Stimulated activated CD4-positive, alpha-beta T cell treated with anti-CD3 and anti-CD28 coated beads, Interleukin-4, amount 100 ng/mL, for 4 hours (primary cell): ENCODE measurements at regions not wholly inside any gene's neighbourhood (a gene's known extent, or its start where the extent isn't known, plus 50 kb on each side); places are given as distances from the start of the nearest gene placed in this dataset.
"Not testable (repeated sequence)": the region's sequence is repeated elsewhere in the genome, so short reads cannot be mapped to it uniquely, and the experiment has no call there.

Experiments
- DNase-seq, 2 experiments: peaks; one replicate each; pipeline ENCODE4 v3.0.0-alpha.2; 2020

- DNase-seq, result no peak
These were observed 285.5 kb upstream of the SFSWAP start for GRCh38 chr12:131425112-131426075.

GRCh38 chr12:131428091-131428685, 282.7 kb upstream of the SFSWAP start:
- no peak for DNase-seq

GRCh38 chr12:131429221-131429620, 281.7 kb upstream of the SFSWAP start:
- DNase-seq, result not testable (repeated sequence)

- DNase-seq, result not testable (repeated sequence)
These were observed 281.2 kb upstream of the SFSWAP start for GRCh38 chr12:131429697-131430096.

- no peak for DNase-seq
These were observed 280.6 kb upstream of the SFSWAP start for GRCh38 chr12:131430158-131430742.

GRCh38 chr12:131431126-131431655, 279.7 kb upstream of the SFSWAP start:
- DNase-seq, result not testable (repeated sequence)

GRCh38 chr12:131432532-131433260, 278.2 kb upstream of the SFSWAP start:
- DNase-seq, result no peak

- no peak for DNase-seq
These were observed 276.4 kb upstream of the SFSWAP start for GRCh38 chr12:131434208-131435125.

GRCh38 chr12:131436922-131437705, 273.8 kb upstream of the SFSWAP start:
- no peak for DNase-seq

- no peak for DNase-seq
These were observed 273.0 kb upstream of the SFSWAP start for GRCh38 chr12:131437706-131438492.

- DNase-seq, result not testable (repeated sequence)
These were observed 272.4 kb upstream of the SFSWAP start for GRCh38 chr12:131438493-131438835.

- DNase-seq, result no peak
These were observed 272.0 kb upstream of the SFSWAP start for GRCh38 chr12:131438881-131439280.

GRCh38 chr12:131439752-131440151, 271.1 kb upstream of the SFSWAP start:
- not testable (repeated sequence) for DNase-seq

GRCh38 chr12:131440209-131441059, 270.5 kb upstream of the SFSWAP start:
- not testable (repeated sequence) for DNase-seq

- DNase-seq, result no peak
These were observed 269.9 kb upstream of the SFSWAP start for GRCh38 chr12:131441060-131441396.

GRCh38 chr12:131441638-131442336, 269.1 kb upstream of the SFSWAP start:
- no peak for DNase-seq

GRCh38 chr12:131442337-131442918, 268.5 kb upstream of the SFSWAP start:
- no peak for DNase-seq
